Neural progenitor cell (in vitro differentiated cells): ENCODE measurements at regions not wholly inside any gene's neighbourhood (a gene's known extent, or its start where the extent isn't known, plus 50 kb on each side); places are given as distances from the start of the nearest gene placed in this dataset.

ENCODE experiments used
- DNase-seq: peaks from one replicate; pipeline ENCODE4 v3.0.0-alpha.2; 2016; ENCODE audit warnings: low spot score
- H2AFZ ChIP-seq: fragments of 200-600 bp; sonication (generic); replicated peaks from 2 replicates; pipeline ENCODE4 v1.6.1; 2016; ENCODE audit warnings: antibody characterized with exemption
- H3F3A ChIP-seq: fragments of 200-600 bp; sonication (generic); 2 replicates; pipeline ENCODE4 v1.6.1; 2016; ENCODE audit warnings: antibody characterized with exemption, low read depth
- H3K27ac ChIP-seq: fragments of 200-600 bp; sonication (generic); 2 replicates; pipeline ENCODE4 v1.5.1; 2016; ENCODE audit warnings: mild to moderate bottlenecking
- H3K27me3 ChIP-seq: fragments of 200-600 bp; sonication (generic); 2 replicates; pipeline ENCODE4 v1.6.1; 2016; ENCODE audit warnings: mild to moderate bottlenecking, moderate library complexity
- H3K36me3 ChIP-seq: fragments of 200-600 bp; sonication (generic); 2 replicates; pipeline ENCODE4 v1.5.1; 2016
- H3K4me1 ChIP-seq: fragments of 200-600 bp; sonication (generic); 2 replicates; pipeline ENCODE4 v1.6.1; 2016; ENCODE audit warnings: mixed run types
- H3K4me2 ChIP-seq: fragments of 200-600 bp; sonication (generic); 2 replicates; pipeline ENCODE4 v1.6.1; 2016
- H3K4me3 ChIP-seq: fragments of 200-600 bp; sonication (generic); 2 replicates; pipeline ENCODE4 v1.5.1; 2016
- H3K79me2 ChIP-seq: fragments of 200-600 bp; sonication (generic); 2 replicates; pipeline ENCODE4 v1.6.1; 2016; ENCODE audit warnings: low read depth
- H3K9ac ChIP-seq: fragments of 200-600 bp; sonication (generic); 2 replicates; pipeline ENCODE4 v1.6.1; 2016
- H3K9me3 ChIP-seq: fragments of 200-600 bp; sonication (generic); 2 replicates; pipeline ENCODE4 v1.5.1; 2016; ENCODE audit warnings: low read depth
- H4K20me1 ChIP-seq: fragments of 200-600 bp; sonication (generic); 2 replicates; pipeline ENCODE4 v1.6.1; 2016; ENCODE audit warnings: low read depth
- H3K27ac Mint-ChIP-seq: 3 replicates; pipeline ENCODE4 v1.8.0; 2021; ENCODE audit warnings: mixed read lengths
- H3K27me3 Mint-ChIP-seq: 2 replicates; pipeline ENCODE4 v1.8.0; 2022; ENCODE audit warnings: low read depth, mild to moderate bottlenecking, inconsistent platforms, moderate library complexity, mixed read lengths; ENCODE audit not compliant: insufficient read depth
- H3K36me3 Mint-ChIP-seq: 3 replicates; pipeline ENCODE4 v1.8.0; 2021; ENCODE audit warnings: mixed read lengths
- H3K4me1 Mint-ChIP-seq: 3 replicates; pipeline ENCODE4 v1.8.0; 2021; ENCODE audit warnings: mixed read lengths
- H3K4me3 Mint-ChIP-seq: 3 replicates; pipeline ENCODE4 v1.8.0; 2021; ENCODE audit warnings: mild to moderate bottlenecking, moderate library complexity, mixed read lengths
- H3K9me3 Mint-ChIP-seq: 3 replicates; pipeline ENCODE4 v1.8.0; 2020; ENCODE audit warnings: mixed read lengths
- EZH2 ChIP-seq: fragments of 200-600 bp; sonication (generic); IDR thresholded peaks from 2 replicates; pipeline ENCODE4 v1.6.1; 2017; ENCODE audit warnings: antibody characterized with exemption, mild to moderate bottlenecking, moderate library complexity
- EZH2phosphoT487 ChIP-seq: fragments of 200-600 bp; sonication (generic); IDR thresholded peaks from 2 replicates; pipeline ENCODE4 v1.6.1; 2017; ENCODE audit warnings: antibody characterized with exemption
- TF ChIP-seq, protein P1 (sequence below): fragments of 200-600 bp; sonication (generic); IDR thresholded peaks from 2 replicates; pipeline ENCODE4 v1.5.1; 2017; ENCODE audit warnings: antibody characterized with exemption, mild to moderate bottlenecking

DNA sequence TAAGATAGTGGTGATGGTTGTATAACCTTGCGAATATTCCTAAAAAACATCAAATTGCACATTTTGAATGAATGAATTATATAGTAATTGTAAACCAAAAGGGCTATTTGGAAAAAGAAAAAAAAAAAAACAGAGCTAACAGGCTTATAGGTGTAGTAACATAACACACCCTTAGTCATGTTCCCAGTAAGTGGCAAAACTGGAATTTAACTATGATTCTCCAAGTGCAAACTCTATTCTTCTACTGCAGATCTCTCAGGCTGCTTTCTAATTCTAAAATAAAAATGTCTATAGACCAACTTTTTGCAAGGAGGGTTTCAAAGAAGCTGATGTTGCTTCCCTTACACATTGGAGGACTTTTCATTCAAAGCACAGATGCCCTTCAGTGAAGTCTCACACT, 293.2 kb upstream of the MON1B start:
- Histone ChIP-seq H3K79me2 (no peaks in the 10 kb centered on the region), H3K27ac (no peak overlapping the region), H3K36me3 (no peaks in the 10 kb centered on the region), H3K4me2 (no peak overlapping the region), H3K4me3 (no peak overlapping the region), H2AFZ (no peak overlapping the region), H3F3A (no peaks in the 10 kb centered on the region), H3K9ac (no peak overlapping the region), H3K9me3 (no peaks in the 10 kb centered on the region), H3K27me3 (no peaks in the 10 kb centered on the region), H4K20me1 (no peaks in the 10 kb centered on the region), H3K4me1 (no peaks in the 10 kb centered on the region)
- no peaks in the 10 kb centered on the region for H3K9me3 Mint-ChIP-seq
- H3K4me3 Mint-ChIP-seq = no peak overlapping the region
- no peaks in the 10 kb centered on the region for H3K36me3 Mint-ChIP-seq
- H3K27ac Mint-ChIP-seq = no peak overlapping the region
- no peaks in the 10 kb centered on the region for H3K27me3 Mint-ChIP-seq
- H3K4me1 Mint-ChIP-seq = no peaks in the 10 kb centered on the region
- TF ChIP-seq EZH2phosphoT487 (no peak), EZH2 (no peak)
- TF ChIP-seq, protein P1, sequence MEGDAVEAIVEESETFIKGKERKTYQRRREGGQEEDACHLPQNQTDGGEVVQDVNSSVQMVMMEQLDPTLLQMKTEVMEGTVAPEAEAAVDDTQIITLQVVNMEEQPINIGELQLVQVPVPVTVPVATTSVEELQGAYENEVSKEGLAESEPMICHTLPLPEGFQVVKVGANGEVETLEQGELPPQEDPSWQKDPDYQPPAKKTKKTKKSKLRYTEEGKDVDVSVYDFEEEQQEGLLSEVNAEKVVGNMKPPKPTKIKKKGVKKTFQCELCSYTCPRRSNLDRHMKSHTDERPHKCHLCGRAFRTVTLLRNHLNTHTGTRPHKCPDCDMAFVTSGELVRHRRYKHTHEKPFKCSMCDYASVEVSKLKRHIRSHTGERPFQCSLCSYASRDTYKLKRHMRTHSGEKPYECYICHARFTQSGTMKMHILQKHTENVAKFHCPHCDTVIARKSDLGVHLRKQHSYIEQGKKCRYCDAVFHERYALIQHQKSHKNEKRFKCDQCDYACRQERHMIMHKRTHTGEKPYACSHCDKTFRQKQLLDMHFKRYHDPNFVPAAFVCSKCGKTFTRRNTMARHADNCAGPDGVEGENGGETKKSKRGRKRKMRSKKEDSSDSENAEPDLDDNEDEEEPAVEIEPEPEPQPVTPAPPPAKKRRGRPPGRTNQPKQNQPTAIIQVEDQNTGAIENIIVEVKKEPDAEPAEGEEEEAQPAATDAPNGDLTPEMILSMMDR = no peak
- DNase-seq = no peak

DNA sequence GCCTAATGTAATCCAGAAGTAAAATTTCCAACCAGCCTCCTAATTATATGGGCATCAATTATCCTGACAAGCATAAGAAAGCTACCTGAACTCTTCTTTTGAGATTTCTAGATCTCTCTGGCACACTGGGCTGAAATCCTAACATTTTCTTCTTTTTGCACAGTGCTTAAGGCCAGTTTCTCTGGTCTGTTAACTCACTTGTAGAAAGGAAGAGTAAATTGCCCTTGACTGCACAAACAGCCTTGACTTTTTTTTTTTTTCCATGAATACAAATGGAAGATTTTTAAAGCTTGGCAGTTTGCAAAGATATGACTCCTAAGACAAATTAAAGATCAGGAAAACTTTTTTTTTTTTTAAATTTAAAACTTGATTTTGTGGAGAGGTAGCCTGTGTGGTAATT, 291.2 kb upstream of the MON1B start:
- no peaks in the 10 kb centered on the region for H3K4me1 ChIP-seq
- no peak for DNase-seq
- Mint-ChIP-seq H3K36me3 (no peaks in the 10 kb centered on the region), H3K4me3 (no peak overlapping the region), H3K27ac (no peak overlapping the region), H3K9me3 (no peaks in the 10 kb centered on the region), H3K4me1 (no peaks in the 10 kb centered on the region), H3K27me3 (no peaks in the 10 kb centered on the region)
- H3K9me3 ChIP-seq = no peaks in the 10 kb centered on the region
- H3K4me2 ChIP-seq = no peak overlapping the region
- H3F3A ChIP-seq = no peaks in the 10 kb centered on the region
- H3K79me2 ChIP-seq = no peaks in the 10 kb centered on the region
- H3K9ac ChIP-seq = no peak overlapping the region
- H3K27me3 ChIP-seq = no peaks in the 10 kb centered on the region
- H3K4me3 ChIP-seq = no peak overlapping the region
- TF ChIP-seq EZH2 (no peak), EZH2phosphoT487 (no peak)
- TF ChIP-seq, protein P1 = no peak
- H2AFZ ChIP-seq = no peak overlapping the region
- H4K20me1 ChIP-seq = no peaks in the 10 kb centered on the region
- H3K27ac ChIP-seq = no peak overlapping the region
- H3K36me3 ChIP-seq = no peaks in the 10 kb centered on the region

DNA sequence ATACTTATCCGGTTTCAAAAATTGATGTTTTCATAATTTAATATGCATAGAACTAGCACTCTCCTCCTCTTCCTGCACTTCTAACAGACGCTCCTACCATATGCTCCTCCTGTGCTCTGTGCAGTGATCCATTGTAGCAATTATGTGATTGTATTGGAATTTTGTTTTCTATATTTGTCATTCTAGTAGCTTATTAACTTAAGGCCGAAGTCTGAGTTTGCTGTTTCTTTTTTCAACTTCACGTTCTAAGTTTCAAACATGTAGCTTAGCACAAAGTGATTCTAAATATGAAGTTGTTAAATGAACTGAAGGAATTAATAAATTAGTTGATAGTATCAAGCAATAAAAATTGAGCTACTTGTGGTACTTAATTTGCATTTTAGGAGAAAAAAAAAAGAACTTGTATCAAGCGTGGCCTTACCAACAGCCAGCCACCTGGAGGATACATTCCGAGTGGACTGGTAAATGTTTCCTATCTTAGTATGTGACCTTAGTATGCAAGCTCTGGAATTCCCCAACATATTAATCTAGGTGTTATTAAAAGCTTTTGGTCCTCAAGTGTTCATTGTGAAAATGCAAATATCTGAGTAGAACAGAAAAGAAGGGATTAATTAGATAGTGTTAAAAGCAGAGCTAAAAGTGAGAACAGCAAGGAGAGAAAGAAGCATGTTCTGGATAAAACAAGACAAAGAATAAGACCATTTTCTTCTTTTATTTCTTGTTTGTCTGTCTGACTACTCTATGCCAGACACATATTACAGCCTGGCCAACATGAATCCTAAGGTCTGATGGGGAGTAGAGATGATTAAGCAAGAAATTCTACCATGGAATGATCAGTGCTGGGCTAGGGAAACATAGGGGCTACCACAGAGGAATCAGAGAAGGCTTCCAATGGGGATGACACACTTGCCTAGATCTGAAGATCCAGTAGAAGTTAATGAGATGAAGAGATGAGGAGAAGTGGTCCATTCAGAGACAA, 290.4 kb upstream of the MON1B start:
- no peak for TF ChIP-seq EZH2
- no peak for TF ChIP-seq EZH2phosphoT487
- TF ChIP-seq, protein P1 = no peak
- Mint-ChIP-seq H3K27ac (no peak overlapping the region), H3K9me3 (no peaks in the 10 kb centered on the region), H3K36me3 (no peaks in the 10 kb centered on the region), H3K4me3 (no peak overlapping the region), H3K4me1 (no peaks in the 10 kb centered on the region), H3K27me3 (no peaks in the 10 kb centered on the region)
- H2AFZ ChIP-seq = no peak overlapping the region
- no peaks in the 10 kb centered on the region for H3K27me3 ChIP-seq
- H3K4me3 ChIP-seq = no peak overlapping the region
- H3K36me3 ChIP-seq = no peaks in the 10 kb centered on the region
- no peaks in the 10 kb centered on the region for H3F3A ChIP-seq
- no peak overlapping the region for H3K27ac ChIP-seq
- H3K9me3 ChIP-seq = no peaks in the 10 kb centered on the region
- H3K9ac ChIP-seq = no peak overlapping the region
- DNase-seq = no peak
- no peaks in the 10 kb centered on the region for H3K4me1 ChIP-seq
- no peak overlapping the region for H3K4me2 ChIP-seq
- H4K20me1 ChIP-seq = no peaks in the 10 kb centered on the region
- H3K79me2 ChIP-seq = no peaks in the 10 kb centered on the region
